HG03558 (cell line): ENCODE measurements at regions not wholly inside any gene's neighbourhood (a gene's known extent, or its start where the extent isn't known, plus 50 kb on each side); places are given as distances from the start of the nearest gene placed in this dataset.
"Not testable (repeated sequence)": the region's sequence is repeated elsewhere in the genome, so short reads cannot be mapped to it uniquely, and the experiment has no call there.

Source experiments
- ATAC-seq: cut with Tn5 transposase; IDR thresholded peaks from one replicate; pipeline ENCODE4 v1.9.1; 2021; ENCODE audit warnings: moderate number of reproducible peaks; ENCODE audit not compliant: unreplicated experiment; ENCODE audit errors: extremely low read depth

GRCh38 chr6:156262014-156262413 is 515.2 kb upstream of the ARID1B start:
- no peak for ATAC-seq

DNA sequence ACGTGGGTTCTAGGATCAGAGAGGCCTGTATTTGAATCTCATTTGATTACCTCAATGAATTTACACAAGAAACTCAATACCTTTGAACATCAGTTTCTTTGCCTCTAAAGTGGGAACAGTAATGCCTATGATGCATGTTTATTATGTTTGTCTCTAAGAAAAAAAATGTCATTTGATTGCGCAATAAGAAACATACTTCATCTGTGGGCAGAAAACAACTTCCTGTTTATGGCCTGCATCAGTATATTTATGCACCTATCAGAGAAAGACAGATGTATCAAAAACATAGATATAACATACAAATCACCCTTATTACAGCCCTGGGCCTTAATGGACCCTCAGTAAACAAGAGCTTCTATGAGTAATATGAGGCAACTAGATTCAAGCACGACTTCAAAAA is 516.4 kb upstream of the ARID1B start:
- ATAC-seq, result no peak

DNA sequence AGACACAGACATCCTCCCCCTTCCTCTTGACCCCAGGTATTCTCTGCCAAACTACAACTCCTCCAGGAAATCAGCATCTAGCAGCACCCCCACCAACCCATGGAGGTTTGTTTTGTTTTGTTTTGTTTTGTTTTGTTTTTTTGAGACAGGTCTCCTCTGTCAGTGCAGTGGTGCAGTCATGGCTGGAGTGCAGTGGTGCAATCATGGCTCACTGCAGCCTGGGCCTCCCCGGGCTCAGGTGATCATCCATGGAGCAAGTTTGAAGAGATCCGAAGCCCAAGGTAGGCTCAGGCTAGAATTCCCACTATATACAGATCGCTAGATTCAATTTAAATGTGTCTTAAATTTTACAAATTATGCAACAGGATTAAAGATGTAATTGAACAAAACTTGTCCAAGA is 518.2 kb upstream of the ARID1B start:
- ATAC-seq, result no peak

GRCh38 chr6:156256161-156256560 is 521.0 kb upstream of the ARID1B start:
- ATAC-seq, result no peak

DNA sequence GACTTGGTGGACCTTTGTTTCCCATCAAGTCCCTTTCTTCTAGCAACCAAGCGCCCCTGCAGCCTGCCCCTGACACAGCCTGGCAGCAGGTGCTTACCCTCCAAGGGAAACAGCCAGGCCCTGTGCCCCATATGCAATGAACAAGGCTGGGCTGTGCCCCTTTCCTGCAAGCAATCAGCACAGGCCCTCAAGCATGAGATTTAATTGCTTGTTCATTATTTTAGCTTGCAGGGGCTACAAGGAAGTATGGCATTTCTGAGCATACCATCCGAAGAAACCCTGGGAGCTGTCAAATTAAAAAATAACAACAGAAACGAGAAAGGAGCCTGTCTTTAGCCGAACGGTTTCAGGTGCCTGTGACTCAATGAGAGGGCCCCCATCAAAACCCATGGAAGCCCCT is 522.9 kb upstream of the ARID1B start:
- ATAC-seq, result no peak

- no peak for ATAC-seq
These were observed 526.6 kb upstream of the ARID1B start for GRCh38 chr6:156250593-156250992.

- no peak for ATAC-seq
These were observed 535.0 kb upstream of the ARID1B start for GRCh38 chr6:156242206-156242605.

- ATAC-seq, result no peak
These were observed 546.0 kb upstream of the ARID1B start for GRCh38 chr6:156231026-156231765.

DNA sequence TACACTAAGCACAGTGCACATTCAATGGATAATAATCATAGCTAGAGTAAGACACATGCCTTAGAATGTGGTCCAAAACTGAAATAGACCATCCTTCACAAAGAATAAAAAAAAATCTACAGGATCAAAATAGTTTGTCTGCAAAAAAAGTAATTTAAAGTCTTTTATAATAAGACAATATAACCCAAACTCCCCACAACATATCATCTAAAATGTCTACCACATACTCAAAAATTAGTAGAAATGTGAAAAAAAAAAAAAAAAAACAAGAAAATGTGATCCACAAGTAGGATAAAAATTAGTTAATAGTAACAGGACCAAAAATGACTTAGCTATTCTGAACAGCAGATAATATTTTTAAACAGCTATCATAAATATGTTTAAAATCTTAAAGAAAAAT is 557.2 kb upstream of the ARID1B start:
- no peak for ATAC-seq

DNA sequence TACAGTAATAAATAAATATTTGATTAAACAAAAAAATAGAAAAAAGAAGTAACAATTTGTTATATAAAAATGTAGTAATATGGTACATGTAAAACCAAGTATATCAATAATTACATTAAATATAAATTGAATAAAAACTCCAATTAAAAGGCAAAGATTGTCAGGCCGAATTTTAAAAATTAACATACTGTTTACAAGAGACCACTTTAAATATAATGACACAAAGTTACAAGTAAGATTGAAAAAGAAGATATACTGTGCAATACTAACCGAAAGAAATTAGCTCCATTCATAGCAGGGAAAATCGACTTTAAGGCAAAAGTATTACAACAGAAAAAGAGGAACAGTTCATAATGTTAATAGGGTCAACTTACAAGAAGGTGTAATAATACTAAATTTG is 571.5 kb upstream of the ARID1B start:
- ATAC-seq, result no peak

DNA sequence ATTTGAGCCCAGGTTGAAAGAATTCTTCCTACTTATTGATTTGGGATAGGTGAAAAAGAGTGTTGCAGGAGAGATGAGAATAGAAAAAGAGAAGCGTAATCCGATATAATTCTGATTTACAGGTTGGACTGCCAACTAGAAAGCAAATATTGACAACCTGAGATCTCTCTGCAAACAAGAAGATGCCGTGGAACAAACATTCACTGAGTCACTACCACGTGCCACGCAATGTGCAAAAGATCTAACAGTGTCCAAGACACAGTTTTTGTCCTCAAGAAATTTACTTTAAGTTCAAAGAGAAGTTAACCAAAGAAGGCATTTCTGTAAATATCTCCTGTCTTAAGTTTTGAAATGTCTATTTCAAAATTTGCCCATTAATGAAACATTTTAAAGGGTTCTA is 578.0 kb upstream of the ARID1B start:
- ATAC-seq, result no peak

DNA sequence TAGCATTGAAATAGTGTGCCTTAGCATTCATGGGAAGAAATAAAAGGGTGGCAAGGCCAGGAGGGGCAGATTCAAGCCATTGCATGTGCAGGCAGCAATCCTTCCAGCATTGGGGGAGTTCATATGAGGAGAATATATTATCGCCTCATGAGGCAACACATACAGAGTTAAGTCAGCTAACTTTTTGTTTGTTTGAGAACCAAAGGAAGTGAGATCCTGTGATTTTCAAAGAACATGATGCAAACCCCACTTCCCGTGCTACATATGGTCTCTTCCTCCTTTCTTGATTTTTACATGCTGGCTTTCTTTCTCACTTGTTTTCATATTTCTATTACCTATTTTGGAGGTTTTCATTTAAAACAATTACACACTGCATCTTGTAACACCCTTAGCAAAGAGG is 579.7 kb upstream of the ARID1B start:
- ATAC-seq, result no peak

- ATAC-seq, result no peak
These were observed 582.2 kb upstream of the ARID1B start for GRCh38 chr6:156194981-156195380.

- ATAC-seq, result no peak
These were observed 583.8 kb upstream of the ARID1B start for GRCh38 chr6:156193381-156193780.

- no peak for ATAC-seq
These were observed 585.3 kb upstream of the ARID1B start for GRCh38 chr6:156191895-156192294.

GRCh38 chr6:156191390-156191789 is 585.8 kb upstream of the ARID1B start:
- not testable (repeated sequence) for ATAC-seq

DNA sequence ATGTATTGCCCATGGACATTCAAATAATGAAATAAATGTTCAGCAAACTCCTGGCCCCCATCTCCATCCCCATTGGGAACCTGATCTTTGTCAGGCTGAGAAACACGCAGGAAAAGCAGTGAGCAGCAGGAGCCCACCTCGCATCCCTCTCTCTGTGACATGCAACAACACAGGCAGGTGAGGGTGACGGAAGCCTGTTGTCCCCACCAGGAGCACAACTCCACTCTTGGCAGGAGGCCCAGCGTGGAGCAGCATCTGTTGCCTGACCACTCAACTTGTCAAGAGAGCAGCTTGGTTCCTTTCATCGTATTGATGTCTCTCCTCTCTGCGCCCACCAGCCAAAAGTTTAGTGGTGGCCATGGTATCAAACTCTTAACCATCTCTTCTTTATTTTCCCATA is 586.9 kb upstream of the ARID1B start:
- no peak for ATAC-seq

DNA sequence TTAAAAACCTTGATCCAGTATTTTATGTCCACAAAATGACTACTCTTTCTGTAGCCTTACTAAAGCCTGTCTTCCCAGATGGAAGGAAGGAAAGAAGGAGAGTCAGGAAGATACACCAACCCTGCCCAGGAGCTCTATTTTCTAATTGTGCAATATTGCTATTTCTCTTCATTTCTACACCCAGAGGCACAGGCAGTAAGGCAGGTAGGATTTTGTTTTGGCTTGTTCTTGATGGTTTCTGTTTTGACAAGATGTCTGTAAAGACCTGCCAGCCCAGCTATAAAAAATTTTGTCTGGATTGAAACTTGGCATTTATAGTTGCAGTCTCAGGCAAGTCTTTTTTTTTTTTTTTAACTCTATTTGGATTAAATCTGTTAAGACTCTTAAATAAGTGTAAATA is 587.5 kb upstream of the ARID1B start:
- no peak for ATAC-seq

GRCh38 chr6:156189195-156189594 is 588.0 kb upstream of the ARID1B start:
- no peak for ATAC-seq

GRCh38 chr6:156185113-156185512 is 592.1 kb upstream of the ARID1B start:
- ATAC-seq, result no peak

GRCh38 chr6:156183678-156184077 is 593.5 kb upstream of the ARID1B start:
- no peak for ATAC-seq

GRCh38 chr6:156182356-156182755 is 594.8 kb upstream of the ARID1B start:
- no peak for ATAC-seq

DNA sequence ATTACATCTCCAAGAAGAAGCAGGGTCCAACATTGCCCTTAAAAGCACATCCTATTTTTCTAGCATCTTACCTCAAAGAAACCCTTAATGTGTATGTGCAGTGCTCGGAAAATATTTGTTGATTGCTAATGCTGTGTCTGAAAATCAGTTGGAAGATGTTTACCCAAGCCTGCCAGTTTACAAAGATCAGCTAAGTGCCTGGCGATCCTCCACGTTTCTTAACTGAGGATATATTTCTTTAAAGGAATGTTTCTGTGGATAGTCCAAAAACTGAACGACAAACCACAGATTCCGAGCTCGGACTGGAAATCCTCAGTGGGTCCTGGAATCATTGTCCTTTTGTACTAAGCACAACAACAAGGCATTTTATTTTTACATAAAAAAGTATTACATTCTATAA is 595.7 kb upstream of the ARID1B start:
- ATAC-seq, result no peak
